B cell (primary cell): ENCODE measurements at regions not wholly inside any gene's neighbourhood (a gene's known extent, or its start where the extent isn't known, plus 50 kb on each side); places are given as distances from the start of the nearest gene placed in this dataset.

Experiments
- ATAC-seq: fragments of 200-7000 bp; cut with Tn5 transposase; one replicate; pipeline ENCODE4 v1.10.0; 2021; ENCODE audit warnings: low read depth, mild to moderate bottlenecking, moderate number of reproducible peaks, moderate library complexity
- CTCF ChIA-PET: fragments of 350-600 bp; sonication (Branson Sonifier 250); formaldehyde crosslinking; loops from one replicate; lab custom pipeline; 2021; ENCODE audit warnings: antibody characterized with exemption, inconsistent platforms; lab: Charles Lee
- POLR2A ChIA-PET: fragments of 350-600 bp; sonication (Branson Sonifier 250); formaldehyde crosslinking; loops from one replicate; lab custom pipeline; 2021; ENCODE audit warnings: antibody characterized with exemption; lab: Charles Lee
- DNase-seq: peaks from one replicate; pipeline ENCODE4 v3.0.0; 2013
- H2AFZ ChIP-seq: 2 replicates; pipeline ENCODE4 v1.6.1; 2012; ENCODE audit warnings: mild to moderate bottlenecking, low read depth, low read length; ENCODE audit not compliant: insufficient read depth, poor library complexity, severe bottlenecking
- H3K27ac ChIP-seq, 2 donors: 1 replicate in 1 of 2; 2 replicates in 1 of 2; pipeline ENCODE4 v1.5.1; 2012 to 2013; ENCODE audit warnings: low read length in 2 of 2, mild to moderate bottlenecking in 2 of 2, moderate library complexity in 1 of 2
- H3K27me3 ChIP-seq, 4 experiments: fragments of 200-600 bp in 1 of 4; sonication (generic) in 1 of 4; replicated peaks in 1 of 4; 1 replicate in 2 of 4; 2 replicates in 2 of 4; pipeline versions ENCODE4 v1.6.1 to v1.7.0; 2013 to 2016; ENCODE audit warnings: low read length in 3 of 4, mild to moderate bottlenecking in 2 of 4, mixed read lengths in 1 of 4, moderate library complexity in 1 of 4; ENCODE audit not compliant: insufficient read depth in 4 of 4, control insufficient read depth in 3 of 4; ENCODE audit errors: control extremely low read depth in 1 of 4
- H3K36me3 ChIP-seq, 2 experiments: replicated peaks in 1 of 2; 1 replicate in 1 of 2; 2 replicates in 1 of 2; pipeline versions ENCODE4 v1.6.1 to v1.7.1; 2013; ENCODE audit warnings: low read length in 1 of 2; ENCODE audit not compliant: insufficient read depth in 2 of 2, control insufficient read depth in 1 of 2; ENCODE audit errors: control extremely low read depth in 1 of 2, extremely low read depth in 1 of 2
- H3K4me1 ChIP-seq, 2 donors: fragments of 200-600 bp in 1 of 2; sonication (generic) in 1 of 2; 1 replicate in 1 of 2; 2 replicates in 1 of 2; pipeline versions ENCODE4 v1.5.1 to v1.6.1; 2013 to 2017; ENCODE audit warnings: low read length in 2 of 2; ENCODE audit not compliant: control insufficient read depth in 2 of 2, insufficient read depth in 2 of 2
- H3K4me2 ChIP-seq: replicated peaks from 2 replicates; pipeline ENCODE3; 2012; ENCODE audit warnings: mild to moderate bottlenecking, low read depth, low read length; ENCODE audit not compliant: poor library complexity, severe bottlenecking
- H3K4me3 ChIP-seq, 5 experiments: fragments of 200-600 bp in 1 of 5; sonication (generic) in 1 of 5; 1 replicate in 3 of 5; 2 replicates in 2 of 5; pipeline versions ENCODE4 v1.5.1 to v1.7.0; 2011 to 2016; ENCODE audit warnings: low read length in 4 of 5, mild to moderate bottlenecking in 4 of 5, low read depth in 2 of 5, control low read depth in 1 of 5, moderate library complexity in 1 of 5; ENCODE audit not compliant: insufficient read depth in 1 of 5; ENCODE audit errors: control extremely low read depth in 1 of 5, extremely low read depth in 1 of 5
- H3K79me2 ChIP-seq: fragments of 200-600 bp; sonication (generic); one replicate; pipeline ENCODE4 v1.6.0; 2016; ENCODE audit warnings: low read length; ENCODE audit not compliant: control insufficient read depth, insufficient read depth
- H3K9ac ChIP-seq: fragments of 200-600 bp; sonication (generic); 2 replicates; pipeline ENCODE4 v1.6.1; 2017; ENCODE audit warnings: mild to moderate bottlenecking, low read length, moderate library complexity
- H3K9me3 ChIP-seq, 3 donors: one replicate each; pipeline versions ENCODE4 v1.6.1 to v1.7.1; 2013; ENCODE audit warnings: low read length in 2 of 3; ENCODE audit not compliant: control insufficient read depth in 2 of 3, insufficient read depth in 1 of 3; ENCODE audit errors: control extremely low read depth in 1 of 3
- H4K20me1 ChIP-seq: 2 replicates; pipeline ENCODE4 v1.6.0; 2012; ENCODE audit warnings: mild to moderate bottlenecking, low read length; ENCODE audit not compliant: insufficient read depth, control insufficient read depth, poor library complexity, severe bottlenecking
- H3K27ac Mint-ChIP-seq: one replicate; pipeline ENCODE4 v1.8.0; 2021; ENCODE audit warnings: mixed read lengths
- H3K27me3 Mint-ChIP-seq: one replicate; pipeline ENCODE4 v1.8.0; 2021; ENCODE audit warnings: mixed read lengths
- H3K4me1 Mint-ChIP-seq: one replicate; pipeline ENCODE4 v1.8.0; 2021; ENCODE audit warnings: mixed read lengths
- H3K4me3 Mint-ChIP-seq: one replicate; pipeline ENCODE4 v1.8.0; 2021; ENCODE audit warnings: mixed read lengths
- H3K9me3 Mint-ChIP-seq: one replicate; pipeline ENCODE4 v1.8.0; 2022; ENCODE audit warnings: mixed read lengths; ENCODE audit not compliant: insufficient read depth
- CTCF ChIP-seq: fragments of 200-600 bp; IDR thresholded peaks from one replicate; pipeline ENCODE4 v1.8.0; 2022; ENCODE audit warnings: antibody characterized with exemption, mild to moderate bottlenecking
- EZH2 ChIP-seq: IDR thresholded peaks from 2 replicates; pipeline ENCODE4 v1.6.1; 2012; ENCODE audit warnings: borderline replicate concordance, low read depth, mild to moderate bottlenecking, moderate library complexity, low read length; ENCODE audit not compliant: insufficient read depth, poor library complexity, severe bottlenecking
- WGBS: methylation state at CpG from one replicate; pipeline ENCODE4 v1.1.5; 2013; ENCODE audit warnings: missing lambda C conversion rate; ENCODE audit not compliant: insufficient coverage; 5-methylcytosine and 5-hydroxymethylcytosine counted together
- intact Hi-C: fragments of 100-400 bp; cut with micrococcal nuclease; formaldehyde crosslinking; loops from one replicate; pipeline ENCODE4 v1.10.0; 2022

DNA sequence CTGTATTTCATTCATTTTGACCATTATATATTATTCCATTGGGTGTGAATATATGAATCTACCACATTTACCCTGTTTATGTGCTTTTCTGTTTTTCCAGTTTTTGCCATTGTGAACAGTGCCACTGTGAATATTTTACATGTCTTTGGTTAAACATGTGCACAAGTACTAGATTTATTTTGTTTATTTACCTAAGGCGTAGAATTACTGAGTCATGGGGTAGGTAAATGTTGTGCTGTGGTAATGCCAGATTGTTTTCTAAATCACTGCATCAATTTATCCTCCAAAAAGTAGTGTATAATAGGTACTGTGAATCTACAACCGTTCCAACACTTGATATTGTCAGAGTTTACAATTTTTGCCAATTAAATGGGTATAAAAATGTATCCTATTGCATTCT is 362.1 kb upstream of the AGTR1 start:
- H3K9me3 ChIP-seq = peaks cover 0 to 4% (median 0%) of the 10 kb centered on the region in 3 donors
- ATAC-seq (no peak), DNase-seq (no peak)
- CTCF ChIA-PET = no interaction called here
- no peak overlapping the region for H3K27ac ChIP-seq
- no peaks in the 10 kb centered on the region for H4K20me1 ChIP-seq
- no peaks in the 10 kb centered on the region for H3K4me1 Mint-ChIP-seq
- H3K27me3 ChIP-seq = no peaks in the 10 kb centered on the region
- no peaks in the 10 kb centered on the region for H3K4me1 ChIP-seq
- TF ChIP-seq EZH2 = no peak
- TF ChIP-seq CTCF = no peak
- H3K9ac ChIP-seq = no peak overlapping the region
- no CpG with 5 or more reads among the region's 2 CpGs for WGBS
- H3K4me3 ChIP-seq = no peak overlapping the region
- H3K4me2 ChIP-seq = no peak overlapping the region
- H3K27me3 Mint-ChIP-seq = no peaks in the 10 kb centered on the region
- no peak overlapping the region for H3K4me3 Mint-ChIP-seq
- no peak overlapping the region for H3K27ac Mint-ChIP-seq
- H3K79me2 ChIP-seq = no peaks in the 10 kb centered on the region
- H2AFZ ChIP-seq = no peak overlapping the region
- H3K36me3 ChIP-seq = no peaks in the 10 kb centered on the region
- peaks cover 5% of the 10 kb centered on the region for H3K9me3 Mint-ChIP-seq
- POLR2A ChIA-PET = no interaction called here
- intact Hi-C loops = no loop called here

GRCh38 chr3:148343416-148343815 is 354.3 kb upstream of the AGTR1 start:
- ChIA-PET POLR2A (no interaction called here), CTCF (no interaction called here)
- Mint-ChIP-seq H3K4me3 (no peak overlapping the region), H3K9me3 (peaks cover under 1% of the 10 kb centered on the region), H3K4me1 (no peaks in the 10 kb centered on the region), H3K27me3 (no peaks in the 10 kb centered on the region), H3K27ac (no peak overlapping the region)
- intact Hi-C loops = no loop called here
- H2AFZ ChIP-seq = no peak overlapping the region
- no peak for TF ChIP-seq CTCF
- H3K27ac ChIP-seq = no peak overlapping the region
- no peak for DNase-seq
- no peak overlapping the region for H3K4me2 ChIP-seq
- ATAC-seq = no peak
- no peak overlapping the region for H3K4me3 ChIP-seq
- H3K27me3 ChIP-seq = no peaks in the 10 kb centered on the region
- no CpG with 5 or more reads among the region's 1 CpG for WGBS
- H3K36me3 ChIP-seq = no peaks in the 10 kb centered on the region
- peaks cover 0 to 4% (median 0%) of the 10 kb centered on the region in 3 donors for H3K9me3 ChIP-seq
- no peaks in the 10 kb centered on the region for H3K79me2 ChIP-seq
- no peaks in the 10 kb centered on the region for H3K4me1 ChIP-seq
- no peak overlapping the region for H3K9ac ChIP-seq
- no peaks in the 10 kb centered on the region for H4K20me1 ChIP-seq
